ENCODE measurements at regions not wholly inside any gene's neighbourhood (a gene's known extent, or its start where the extent isn't known, plus 50 kb on each side); places are given as distances from the start of the nearest gene placed in this dataset.

DNA sequence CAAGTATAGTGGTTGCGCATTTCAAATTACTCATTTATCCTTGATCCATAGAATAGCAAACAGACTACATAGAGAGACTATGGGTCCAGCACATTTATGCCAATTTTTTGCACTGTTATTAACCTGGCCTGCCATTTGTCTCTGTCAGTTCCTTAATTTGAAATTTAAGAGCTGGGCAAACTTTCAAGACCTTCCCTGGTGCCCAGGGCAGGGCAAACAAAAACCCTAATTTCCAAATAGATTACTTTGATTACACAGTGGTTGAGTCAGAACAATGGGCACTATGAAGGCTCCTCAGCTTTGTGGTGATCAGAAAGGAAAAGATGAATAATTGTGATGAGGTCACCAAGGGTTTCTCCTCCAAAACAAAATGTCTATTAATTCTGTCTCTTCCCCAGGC, 80.6 kb downstream of the TNFSF18 start (continued):
- TF ChIP-seq, protein P1, sequence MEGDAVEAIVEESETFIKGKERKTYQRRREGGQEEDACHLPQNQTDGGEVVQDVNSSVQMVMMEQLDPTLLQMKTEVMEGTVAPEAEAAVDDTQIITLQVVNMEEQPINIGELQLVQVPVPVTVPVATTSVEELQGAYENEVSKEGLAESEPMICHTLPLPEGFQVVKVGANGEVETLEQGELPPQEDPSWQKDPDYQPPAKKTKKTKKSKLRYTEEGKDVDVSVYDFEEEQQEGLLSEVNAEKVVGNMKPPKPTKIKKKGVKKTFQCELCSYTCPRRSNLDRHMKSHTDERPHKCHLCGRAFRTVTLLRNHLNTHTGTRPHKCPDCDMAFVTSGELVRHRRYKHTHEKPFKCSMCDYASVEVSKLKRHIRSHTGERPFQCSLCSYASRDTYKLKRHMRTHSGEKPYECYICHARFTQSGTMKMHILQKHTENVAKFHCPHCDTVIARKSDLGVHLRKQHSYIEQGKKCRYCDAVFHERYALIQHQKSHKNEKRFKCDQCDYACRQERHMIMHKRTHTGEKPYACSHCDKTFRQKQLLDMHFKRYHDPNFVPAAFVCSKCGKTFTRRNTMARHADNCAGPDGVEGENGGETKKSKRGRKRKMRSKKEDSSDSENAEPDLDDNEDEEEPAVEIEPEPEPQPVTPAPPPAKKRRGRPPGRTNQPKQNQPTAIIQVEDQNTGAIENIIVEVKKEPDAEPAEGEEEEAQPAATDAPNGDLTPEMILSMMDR (IDR thresholded peaks at IDR 0.05; ENCODE audit: control extremely low read depth in 1 of 3, insufficient read depth in 1 of 3, low read depth in 1 of 3, low read length in 3 of 3), result no peak
- no peak for TF ChIP-seq EGR1 (IDR thresholded peaks at IDR 0.05; ENCODE audit: borderline replicate concordance, low read depth, low read length)

Measured in H1 (cell line).